PC-3 (cell line): ENCODE measurements at regions not wholly inside any gene's neighbourhood (a gene's known extent, or its start where the extent isn't known, plus 50 kb on each side); places are given as distances from the start of the nearest gene placed in this dataset.

Source experiments
- CTCF ChIP-seq: fragments of 300-600 bp; sonication (generic); conservative IDR thresholded peaks from 2 replicates; pipeline ENCODE4 v1.5.1; 2017; ENCODE audit warnings: antibody characterized with exemption, low read depth, mild to moderate bottlenecking, low read length
- EZH2 ChIP-seq: fragments of 300-600 bp; sonication (generic); IDR thresholded peaks from one replicate; pipeline ENCODE4 v1.6.1; 2017; ENCODE audit warnings: antibody characterized with exemption, mild to moderate bottlenecking, low read length; ENCODE audit not compliant: unreplicated experiment
- EZH2phosphoT487 ChIP-seq: fragments of 300-600 bp; sonication (generic); IDR thresholded peaks from 2 replicates; pipeline ENCODE4 v1.6.1; 2018; ENCODE audit warnings: mild to moderate bottlenecking, antibody characterized with exemption, low read length, borderline replicate concordance

DNA sequence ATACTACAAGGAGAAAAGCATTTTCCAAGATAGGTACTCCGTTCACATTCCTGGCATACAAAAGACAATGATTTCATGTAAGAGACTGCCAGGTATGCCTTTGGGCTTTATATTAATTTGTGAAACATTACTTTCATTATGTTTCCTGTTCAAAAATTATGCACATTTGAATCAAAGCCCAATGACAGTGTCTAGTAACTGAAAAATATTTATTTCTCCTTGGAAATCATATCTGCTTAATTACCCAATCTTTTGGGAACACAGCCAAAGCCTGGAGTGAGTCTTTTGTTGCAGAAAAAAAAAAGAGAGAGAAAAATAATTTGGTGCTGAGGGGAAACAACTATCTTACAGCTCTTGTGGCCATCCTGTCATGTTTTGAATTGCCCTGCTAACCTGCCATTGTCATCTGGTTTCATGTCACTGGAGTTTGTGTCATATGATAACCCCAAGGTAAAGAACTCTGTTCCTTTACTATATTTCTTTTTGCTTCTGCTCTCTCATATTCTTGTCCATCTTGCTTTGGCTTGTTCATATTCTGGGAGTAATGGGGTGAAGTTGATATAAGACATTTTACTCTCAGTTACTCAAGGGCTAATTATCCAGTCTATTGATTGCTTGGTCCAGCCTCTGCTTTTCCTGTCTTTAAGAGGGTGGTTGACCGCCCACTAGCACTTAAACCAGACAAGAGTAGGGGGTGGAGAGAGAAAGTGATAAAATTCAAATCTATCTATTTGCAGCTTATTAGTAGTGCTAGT lies 238.3 kb upstream of the NUDT12 start:
- TF ChIP-seq CTCF (no peak), EZH2 (no peak), EZH2phosphoT487 (no peak)
